H9 (cell line): ENCODE measurements at regions not wholly inside any gene's neighbourhood (a gene's known extent, or its start where the extent isn't known, plus 50 kb on each side); places are given as distances from the start of the nearest gene placed in this dataset.

Source experiments
- DNase-seq: peaks from one replicate; pipeline ENCODE4 v3.0.0-alpha.2; 2017
- H2AFZ ChIP-seq: one replicate; pipeline ENCODE4 v1.6.1; 2013; ENCODE audit warnings: mild to moderate bottlenecking, low read length, control low read depth, moderate library complexity
- H2AK5ac ChIP-seq: 2 replicates; pipeline ENCODE4 v1.6.1; 2013; ENCODE audit warnings: low read length, control low read depth, mixed read lengths; ENCODE audit not compliant: insufficient read length
- H2BK120ac ChIP-seq: one replicate; pipeline ENCODE4 v1.6.1; 2013; ENCODE audit warnings: low read depth, mild to moderate bottlenecking, low read length, control low read depth, inconsistent platforms; ENCODE audit not compliant: poor library complexity, severe bottlenecking
- H2BK12ac ChIP-seq: 2 replicates; pipeline ENCODE4 v1.6.1; 2013; ENCODE audit warnings: low read length, control low read depth, mixed read lengths, low read depth; ENCODE audit not compliant: insufficient read length
- H2BK15ac ChIP-seq: 2 replicates; pipeline ENCODE4 v1.6.1; 2013; ENCODE audit warnings: low read depth, low read length, control low read depth
- H2BK20ac ChIP-seq: one replicate; pipeline ENCODE4 v1.6.1; 2013; ENCODE audit warnings: low read depth, mild to moderate bottlenecking, low read length, control low read depth, inconsistent platforms; ENCODE audit not compliant: poor library complexity, severe bottlenecking
- H2BK5ac ChIP-seq: 2 replicates; pipeline ENCODE4 v1.6.1; 2013; ENCODE audit warnings: low read length, control low read depth, mixed read lengths; ENCODE audit not compliant: insufficient read length
- H3K14ac ChIP-seq: 2 replicates; pipeline ENCODE4 v1.6.1; 2013; ENCODE audit warnings: low read length, control low read depth; ENCODE audit not compliant: insufficient read depth
- H3K18ac ChIP-seq: 2 replicates; pipeline ENCODE4 v1.6.1; 2013; ENCODE audit warnings: low read depth, mild to moderate bottlenecking, mixed read lengths, low read length, control low read depth; ENCODE audit not compliant: insufficient read length
- H3K23ac ChIP-seq: 2 replicates; pipeline ENCODE4 v1.6.1; 2013; ENCODE audit warnings: low read length, control low read depth, mixed read lengths, low read depth; ENCODE audit not compliant: insufficient read length
- H3K23me2 ChIP-seq: 2 replicates; pipeline ENCODE4 v1.6.1; 2013; ENCODE audit warnings: low read depth, mild to moderate bottlenecking, mixed read lengths, low read length, control low read depth; ENCODE audit not compliant: insufficient read length, poor library complexity, severe bottlenecking
- H3K27ac ChIP-seq: 2 replicates; pipeline ENCODE4 v1.5.1; 2013; ENCODE audit warnings: low read length, control low read depth, mixed read lengths, low read depth; ENCODE audit not compliant: insufficient read length
- H3K27me3 ChIP-seq: 2 replicates; pipeline ENCODE4 v1.6.1; 2013; ENCODE audit warnings: low read length, control low read depth, inconsistent platforms; ENCODE audit not compliant: insufficient read depth
- H3K4ac ChIP-seq: 2 replicates; pipeline ENCODE4 v1.6.1; 2013; ENCODE audit warnings: low read depth, mild to moderate bottlenecking, control low read depth, inconsistent platforms, low read length, moderate library complexity
- H3K4me1 ChIP-seq: 2 replicates; pipeline ENCODE4 v1.6.1; 2013; ENCODE audit warnings: low read length, control low read depth, inconsistent platforms; ENCODE audit not compliant: insufficient read depth
- H3K4me2 ChIP-seq: 2 replicates; pipeline ENCODE4 v1.6.1; 2013; ENCODE audit warnings: low read length, control low read depth, mixed read lengths; ENCODE audit not compliant: insufficient read length, insufficient read depth
- H3K56ac ChIP-seq: 2 replicates; pipeline ENCODE4 v1.6.1; 2013; ENCODE audit warnings: low read depth, mild to moderate bottlenecking, mixed read lengths, low read length, control low read depth; ENCODE audit not compliant: insufficient read length
- H3K79me1 ChIP-seq: 2 replicates; pipeline ENCODE4 v1.6.1; 2013; ENCODE audit warnings: low read depth, mild to moderate bottlenecking, moderate library complexity, low read length, control low read depth, inconsistent platforms; ENCODE audit not compliant: insufficient read depth, poor library complexity, severe bottlenecking
- H3K79me2 ChIP-seq: 2 replicates; pipeline ENCODE4 v1.6.1; 2013; ENCODE audit warnings: low read length, control low read depth, inconsistent platforms; ENCODE audit not compliant: insufficient read depth
- H3K9ac ChIP-seq: 2 replicates; pipeline ENCODE4 v1.6.1; 2013; ENCODE audit warnings: low read length, control low read depth, mixed read lengths; ENCODE audit not compliant: insufficient read length; ENCODE audit errors: extremely low read depth
- H3K9me3 ChIP-seq: one replicate; pipeline ENCODE4 v1.6.1; 2013; ENCODE audit warnings: low read depth, low read length, inconsistent platforms; ENCODE audit not compliant: control insufficient read depth
- H3T11ph ChIP-seq: one replicate; pipeline ENCODE4 v1.6.1; 2013; ENCODE audit warnings: mild to moderate bottlenecking, low read length, control low read depth, inconsistent platforms
- H4K20me1 ChIP-seq: one replicate; pipeline ENCODE4 v1.6.1; 2013; ENCODE audit not compliant: control insufficient read depth, insufficient read length, insufficient read depth
- H4K5ac ChIP-seq: 2 replicates; pipeline ENCODE4 v1.6.1; 2013; ENCODE audit warnings: low read depth, mild to moderate bottlenecking, mixed read lengths, low read length, control low read depth; ENCODE audit not compliant: insufficient read length
- H4K8ac ChIP-seq: replicated peaks from 2 replicates; pipeline ENCODE4 v1.6.1; 2013; ENCODE audit warnings: low read length, control low read depth, mixed read lengths, low read depth; ENCODE audit not compliant: insufficient read length
- H4K91ac ChIP-seq: 2 replicates; pipeline ENCODE4 v1.6.1; 2013; ENCODE audit warnings: low read depth, mild to moderate bottlenecking, moderate library complexity, mixed read lengths, low read length, control low read depth; ENCODE audit not compliant: insufficient read length
- H3K27ac Mint-ChIP-seq, 3 experiments: 2 replicates in 2 of 3; 3 replicates in 1 of 3; pipeline ENCODE4 v1.8.0; 2020 to 2021; ENCODE audit warnings: mixed read lengths in 3 of 3, mild to moderate bottlenecking in 1 of 3, moderate library complexity in 1 of 3
- H3K27me3 Mint-ChIP-seq: 2 replicates; pipeline ENCODE4 v1.8.0; 2021; ENCODE audit warnings: low read depth, mild to moderate bottlenecking, moderate library complexity, mixed read lengths
- H3K36me3 Mint-ChIP-seq, 3 experiments: 2 replicates in 2 of 3; 3 replicates in 1 of 3; pipeline ENCODE4 v1.8.0; 2020 to 2021; ENCODE audit warnings: low read depth in 3 of 3, mixed read lengths in 3 of 3; ENCODE audit not compliant: insufficient read depth in 1 of 3
- H3K4me1 Mint-ChIP-seq, 2 experiments: 2 replicates each; pipeline ENCODE4 v1.8.0; 2020; ENCODE audit warnings: mixed read lengths in 2 of 2
- H3K4me3 Mint-ChIP-seq, 2 experiments: 2 replicates in 1 of 2; 3 replicates in 1 of 2; pipeline ENCODE4 v1.8.0; 2020 to 2021; ENCODE audit warnings: mild to moderate bottlenecking in 2 of 2, mixed read lengths in 2 of 2, moderate library complexity in 1 of 2
- H3K9me3 Mint-ChIP-seq, 2 experiments: 2 replicates in 1 of 2; 3 replicates in 1 of 2; pipeline ENCODE4 v1.8.0; 2020; ENCODE audit warnings: mild to moderate bottlenecking in 2 of 2, mixed read lengths in 2 of 2, moderate library complexity in 1 of 2
- WGBS: extraction: QIAGEN DNeasy Blood & Tissue Kit; methylation state at CpG from one replicate; pipeline ENCODE4 v1.1.7; 2013; ENCODE audit warnings: missing lambda C conversion rate, low lambda C conversion rate, mixed read lengths; ENCODE audit not compliant: insufficient read length; ENCODE audit errors: extremely low coverage; 5-methylcytosine and 5-hydroxymethylcytosine counted together
- TF ChIP-seq, protein P1 (sequence below): fragments of 200-600 bp; sonication (generic); conservative IDR thresholded peaks from 3 replicates; pipeline ENCODE4 v1.8.0; 2021; ENCODE audit warnings: antibody characterized with exemption, mild to moderate bottlenecking

- Histone ChIP-seq H3K56ac (no peak overlapping the region), H4K8ac (no peak overlapping the region), H4K91ac (no peak overlapping the region), H4K20me1 (no peaks in the 10 kb centered on the region), H2AFZ (no peak overlapping the region), H3T11ph (no peak overlapping the region), H2BK12ac (no peak overlapping the region), H2AK5ac (no peak overlapping the region), H3K23me2 (no peaks in the 10 kb centered on the region), H3K79me1 (no peaks in the 10 kb centered on the region), H2BK5ac (no peak overlapping the region), H3K4me1 (no peaks in the 10 kb centered on the region), H3K14ac (no peak overlapping the region), H4K5ac (no peak overlapping the region), H3K18ac (no peak overlapping the region), H3K27ac (no peak overlapping the region), H3K4ac (no peak overlapping the region), H3K4me2 (no peak overlapping the region), H2BK120ac (no peak overlapping the region), H3K23ac (no peak overlapping the region), H3K9me3 (no peaks in the 10 kb centered on the region), H2BK15ac (no peak overlapping the region), H3K27me3 (no peaks in the 10 kb centered on the region), H2BK20ac (no peak overlapping the region), H3K9ac (no peak overlapping the region), H3K79me2 (no peaks in the 10 kb centered on the region)
- H3K9me3 Mint-ChIP-seq, result no peaks in the 10 kb centered on the region
- TF ChIP-seq, protein P1, sequence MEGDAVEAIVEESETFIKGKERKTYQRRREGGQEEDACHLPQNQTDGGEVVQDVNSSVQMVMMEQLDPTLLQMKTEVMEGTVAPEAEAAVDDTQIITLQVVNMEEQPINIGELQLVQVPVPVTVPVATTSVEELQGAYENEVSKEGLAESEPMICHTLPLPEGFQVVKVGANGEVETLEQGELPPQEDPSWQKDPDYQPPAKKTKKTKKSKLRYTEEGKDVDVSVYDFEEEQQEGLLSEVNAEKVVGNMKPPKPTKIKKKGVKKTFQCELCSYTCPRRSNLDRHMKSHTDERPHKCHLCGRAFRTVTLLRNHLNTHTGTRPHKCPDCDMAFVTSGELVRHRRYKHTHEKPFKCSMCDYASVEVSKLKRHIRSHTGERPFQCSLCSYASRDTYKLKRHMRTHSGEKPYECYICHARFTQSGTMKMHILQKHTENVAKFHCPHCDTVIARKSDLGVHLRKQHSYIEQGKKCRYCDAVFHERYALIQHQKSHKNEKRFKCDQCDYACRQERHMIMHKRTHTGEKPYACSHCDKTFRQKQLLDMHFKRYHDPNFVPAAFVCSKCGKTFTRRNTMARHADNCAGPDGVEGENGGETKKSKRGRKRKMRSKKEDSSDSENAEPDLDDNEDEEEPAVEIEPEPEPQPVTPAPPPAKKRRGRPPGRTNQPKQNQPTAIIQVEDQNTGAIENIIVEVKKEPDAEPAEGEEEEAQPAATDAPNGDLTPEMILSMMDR, result no peak
- peaks cover 4 to 8% of the 10 kb centered on the region in 2 experiments for H3K4me1 Mint-ChIP-seq
- H3K27me3 Mint-ChIP-seq, result no peaks in the 10 kb centered on the region
- DNase-seq, result no peak
- H3K36me3 Mint-ChIP-seq, result no peaks in the 10 kb centered on the region
- no peak overlapping the region for H3K27ac Mint-ChIP-seq
- WGBS, result no CpG with 5 or more reads among the region's 3 CpGs
- H3K4me3 Mint-ChIP-seq, result no peak overlapping the region
Observed at GRCh38 chr6:140604786-140605185, 1230.3 kb upstream of the CITED2 start.
